NOMO-1 treated with dmso at 0.1 percent for 144 hours (cell line): ENCODE measurements at regions not wholly inside any gene's neighbourhood (a gene's known extent, or its start where the extent isn't known, plus 50 kb on each side); places are given as distances from the start of the nearest gene placed in this dataset.
"Not testable (repeated sequence)": the region's sequence is repeated elsewhere in the genome, so short reads cannot be mapped to it uniquely, and the experiment has no call there.

Experiments
- DNase-seq: peaks from one replicate; lab custom pipeline; 2025; ENCODE audit not compliant: unreplicated experiment; lab: John Stamatoyannopoulos, UW

GRCh38 chr19:31840371-31840770 lies 491.1 kb upstream of the TSHZ3 start:
- no peak for DNase-seq

- no peak for DNase-seq
These were observed 492.5 kb upstream of the TSHZ3 start for GRCh38 chr19:31841755-31842154.

GRCh38 chr19:31863122-31863521 lies 482.3 kb upstream of the ZNF507 start:
- no peak for DNase-seq

- DNase-seq: no peak
These were observed 471.1 kb upstream of the ZNF507 start for GRCh38 chr19:31874313-31874712.

- DNase-seq: no peak
These were observed 469.8 kb upstream of the ZNF507 start for GRCh38 chr19:31875591-31875990.

- DNase-seq: no peak
These were observed 465.1 kb upstream of the ZNF507 start for GRCh38 chr19:31880283-31880682.

- no peak for DNase-seq
These were observed 463.4 kb upstream of the ZNF507 start for GRCh38 chr19:31881988-31882387.

GRCh38 chr19:31882709-31883108 lies 462.7 kb upstream of the ZNF507 start:
- no peak for DNase-seq

- DNase-seq: no peak
These were observed 462.0 kb upstream of the ZNF507 start for GRCh38 chr19:31883296-31883990.

GRCh38 chr19:31885280-31885853 lies 460.0 kb upstream of the ZNF507 start:
- DNase-seq: no peak

- DNase-seq: no peak
These were observed 455.2 kb upstream of the ZNF507 start for GRCh38 chr19:31890230-31890629.

GRCh38 chr19:31892060-31892459 lies 453.4 kb upstream of the ZNF507 start:
- DNase-seq: no peak

GRCh38 chr19:31893491-31893890 lies 451.9 kb upstream of the ZNF507 start:
- not testable (repeated sequence) for DNase-seq

GRCh38 chr19:31894451-31894850 lies 451.0 kb upstream of the ZNF507 start:
- DNase-seq: no peak

- no peak for DNase-seq
These were observed 448.1 kb upstream of the ZNF507 start for GRCh38 chr19:31897292-31897691.

GRCh38 chr19:31900991-31901390 lies 444.4 kb upstream of the ZNF507 start:
- DNase-seq: no peak

- DNase-seq: no peak
These were observed 442.6 kb upstream of the ZNF507 start for GRCh38 chr19:31902821-31903220.

- no peak for DNase-seq
These were observed 441.4 kb upstream of the ZNF507 start for GRCh38 chr19:31903979-31904378.

GRCh38 chr19:31906111-31906871 lies 439.1 kb upstream of the ZNF507 start:
- no peak for DNase-seq

- no peak for DNase-seq
These were observed 437.7 kb upstream of the ZNF507 start for GRCh38 chr19:31907661-31908060.

- DNase-seq: no peak
These were observed 437.3 kb upstream of the ZNF507 start for GRCh38 chr19:31908080-31908479.

GRCh38 chr19:31908496-31909225 lies 436.7 kb upstream of the ZNF507 start:
- DNase-seq: no peak
